HEK293 (cell line): ENCODE measurements at regions not wholly inside any gene's neighbourhood (a gene's known extent, or its start where the extent isn't known, plus 50 kb on each side); places are given as distances from the start of the nearest gene placed in this dataset.

Experiments used
- CTCF ChIA-PET: fragments of 350-600 bp; formaldehyde crosslinking; extraction: SDS; loops from one replicate; lab custom pipeline; 2021; ENCODE audit warnings: antibody characterized with exemption; lab: Yijun Ruan, JAX
- POLR2A ChIA-PET: fragments of 300-600 bp; formaldehyde crosslinking; extraction: SDS; loops from one replicate; lab custom pipeline; 2020; ENCODE audit warnings: antibody characterized with exemption, inconsistent platforms; lab: Yijun Ruan, JAX
- H3K27ac ChIP-seq: fragments of 200-500 bp; sonication (Bioruptor generic); 2 replicates; pipeline ENCODE4 v1.5.1; 2014; ENCODE audit warnings: low read depth, low read length, control low read depth, inconsistent platforms; ENCODE audit errors: extremely low read depth
- H3K36me3 ChIP-seq, 2 experiments: fragments of 200-500 bp in 1 of 2; sonication (Bioruptor generic) in 1 of 2; 1 replicate in 1 of 2; 2 replicates in 1 of 2; pipeline ENCODE4 v1.5.1; 2014 to 2017; ENCODE audit warnings: inconsistent platforms in 2 of 2, low read length in 2 of 2; ENCODE audit not compliant: control insufficient read depth in 2 of 2, insufficient read depth in 1 of 2
- H3K4me1 ChIP-seq: fragments of 200-500 bp; sonication (Bioruptor generic); 2 replicates; pipeline ENCODE4 v1.5.1; 2014; ENCODE audit warnings: mild to moderate bottlenecking, low read length, inconsistent platforms; ENCODE audit not compliant: control insufficient read depth, insufficient read depth
- H3K4me3 ChIP-seq: 2 replicates; pipeline ENCODE4 v1.5.1; 2011; ENCODE audit warnings: low read depth, mild to moderate bottlenecking, control low read depth, low read length, moderate library complexity
- H3K9me3 ChIP-seq: fragments of 200-500 bp; sonication (Bioruptor generic); 2 replicates; pipeline ENCODE4 v1.5.1; 2014; ENCODE audit warnings: low read depth, low read length, inconsistent platforms; ENCODE audit not compliant: control insufficient read depth, insufficient read depth
- BCL11A ChIP-seq: fragments of 450-650 bp; formaldehyde crosslinking; IDR thresholded peaks from 2 replicates; pipeline ENCODE4 v1.5.1; 2016; ENCODE audit warnings: low read depth, missing biosample characterization, missing genetic modification characterization
- BCL11B ChIP-seq: fragments of 450-650 bp; formaldehyde crosslinking; IDR thresholded peaks from 2 replicates; pipeline ENCODE4 v1.5.1; 2016; ENCODE audit warnings: low read depth, missing biosample characterization, missing genetic modification characterization
- HOXC10 ChIP-seq: sonication (generic); formaldehyde crosslinking; IDR thresholded peaks from 2 replicates; pipeline ENCODE4 v1.8.1; 2023; ENCODE audit warnings: mild to moderate bottlenecking, missing genetic modification reagents
- KLF10 ChIP-seq: fragments of 450-650 bp; IDR thresholded peaks from 2 replicates; pipeline ENCODE4 v1.5.1; 2018; ENCODE audit warnings: missing biosample characterization, mild to moderate bottlenecking, missing genetic modification characterization
- KLF16 ChIP-seq: fragments of 450-650 bp; formaldehyde crosslinking; IDR thresholded peaks from 2 replicates; pipeline ENCODE4 v1.5.1; 2017; ENCODE audit warnings: missing biosample characterization, missing genetic modification characterization
- OSR2 ChIP-seq: fragments of 450-650 bp; formaldehyde crosslinking; IDR thresholded peaks from 2 replicates; pipeline ENCODE4 v1.5.1; 2016; ENCODE audit warnings: missing biosample characterization, missing genetic modification characterization
- PRDM2 ChIP-seq: fragments of 450-650 bp; formaldehyde crosslinking; IDR thresholded peaks from 2 replicates; pipeline ENCODE4 v1.5.1; 2016; ENCODE audit warnings: missing biosample characterization, missing genetic modification characterization, borderline replicate concordance
- SP2 ChIP-seq: fragments of 450-650 bp; formaldehyde crosslinking; IDR thresholded peaks from 2 replicates; pipeline ENCODE4 v1.5.1; 2016; ENCODE audit warnings: missing biosample characterization, missing genetic modification characterization
- TCF7L2 ChIP-seq: IDR thresholded peaks from 2 replicates; pipeline ENCODE4 v1.6.1; 2011; ENCODE audit warnings: low read depth, mild to moderate bottlenecking, inconsistent platforms, low read length, moderate library complexity, borderline replicate concordance
- ZBTB17 ChIP-seq: fragments of 450-650 bp; formaldehyde crosslinking; IDR thresholded peaks from 2 replicates; pipeline ENCODE4 v1.5.1; 2016; ENCODE audit warnings: missing biosample characterization, missing genetic modification characterization
- ZFP37 ChIP-seq: fragments of 450-650 bp; formaldehyde crosslinking; IDR thresholded peaks from 2 replicates; pipeline ENCODE4 v1.5.1; 2016; ENCODE audit warnings: missing biosample characterization, missing genetic modification characterization
- ZIC2 ChIP-seq: fragments of 450-650 bp; formaldehyde crosslinking; IDR thresholded peaks from 2 replicates; pipeline ENCODE4 v1.5.1; 2016; ENCODE audit warnings: missing biosample characterization, missing genetic modification characterization
- ZNF10 ChIP-seq: fragments of 450-650 bp; formaldehyde crosslinking; IDR thresholded peaks from 2 replicates; pipeline ENCODE4 v1.5.1; 2017; ENCODE audit warnings: missing biosample characterization, missing genetic modification characterization
- ZNF138 ChIP-seq: fragments of 450-650 bp; formaldehyde crosslinking; IDR thresholded peaks from 2 replicates; pipeline ENCODE4 v1.5.1; 2016; ENCODE audit warnings: missing biosample characterization, missing genetic modification characterization, borderline replicate concordance
- ZNF146 ChIP-seq: fragments of 450-650 bp; formaldehyde crosslinking; IDR thresholded peaks from 2 replicates; pipeline ENCODE4 v1.5.1; 2016; ENCODE audit warnings: missing biosample characterization, missing genetic modification characterization
- ZNF24 ChIP-seq: fragments of 450-650 bp; formaldehyde crosslinking; IDR thresholded peaks from 2 replicates; pipeline ENCODE4 v1.5.1; 2016; ENCODE audit warnings: missing biosample characterization, missing genetic modification characterization
- ZNF266 ChIP-seq: fragments of 450-650 bp; formaldehyde crosslinking; IDR thresholded peaks from 2 replicates; pipeline ENCODE4 v1.5.1; 2016; ENCODE audit warnings: missing biosample characterization, missing genetic modification characterization, low read depth
- ZNF324 ChIP-seq: fragments of 450-650 bp; formaldehyde crosslinking; IDR thresholded peaks from 2 replicates; pipeline ENCODE4 v1.5.1; 2016; ENCODE audit warnings: missing biosample characterization, missing genetic modification characterization
- ZNF404 ChIP-seq: fragments of 450-650 bp; formaldehyde crosslinking; IDR thresholded peaks from 2 replicates; pipeline ENCODE4 v1.5.1; 2017; ENCODE audit warnings: missing biosample characterization, missing genetic modification characterization
- ZNF423 ChIP-seq: fragments of 450-650 bp; formaldehyde crosslinking; IDR thresholded peaks from 2 replicates; pipeline ENCODE4 v1.5.1; 2016; ENCODE audit warnings: missing biosample characterization, missing genetic modification characterization
- ZNF473 ChIP-seq: fragments of 450-650 bp; formaldehyde crosslinking; IDR thresholded peaks from 2 replicates; pipeline ENCODE4 v1.5.1; 2017; ENCODE audit warnings: missing biosample characterization, missing genetic modification characterization
- ZNF580 ChIP-seq: fragments of 450-650 bp; formaldehyde crosslinking; IDR thresholded peaks from 2 replicates; pipeline ENCODE4 v1.5.1; 2016; ENCODE audit warnings: missing biosample characterization, missing genetic modification characterization
- ZNF600 ChIP-seq: fragments of 450-650 bp; formaldehyde crosslinking; IDR thresholded peaks from 2 replicates; pipeline ENCODE4 v1.5.1; 2016; ENCODE audit warnings: missing biosample characterization, missing genetic modification characterization
- ZNF610 ChIP-seq: fragments of 450-650 bp; formaldehyde crosslinking; IDR thresholded peaks from 2 replicates; pipeline ENCODE4 v1.5.1; 2016; ENCODE audit warnings: missing biosample characterization, missing genetic modification characterization, borderline replicate concordance
- ZNF621 ChIP-seq: fragments of 450-650 bp; formaldehyde crosslinking; IDR thresholded peaks from 2 replicates; pipeline ENCODE4 v1.5.1; 2017; ENCODE audit warnings: missing biosample characterization, missing genetic modification characterization
- ZNF623 ChIP-seq: fragments of 450-650 bp; formaldehyde crosslinking; IDR thresholded peaks from 2 replicates; pipeline ENCODE4 v1.5.1; 2016; ENCODE audit warnings: missing biosample characterization, missing genetic modification characterization
- ZNF629 ChIP-seq: fragments of 450-650 bp; formaldehyde crosslinking; IDR thresholded peaks from 2 replicates; pipeline ENCODE4 v1.5.1; 2017; ENCODE audit warnings: missing biosample characterization, missing genetic modification characterization
- ZNF658 ChIP-seq: fragments of 450-650 bp; formaldehyde crosslinking; IDR thresholded peaks from 2 replicates; pipeline ENCODE4; 2016; ENCODE audit warnings: missing biosample characterization, missing genetic modification characterization
- ZNF660 ChIP-seq: fragments of 450-650 bp; IDR thresholded peaks from 2 replicates; pipeline ENCODE4 v1.5.1; 2018; ENCODE audit warnings: missing biosample characterization, mild to moderate bottlenecking, missing genetic modification characterization
- ZNF768 ChIP-seq: fragments of 450-650 bp; formaldehyde crosslinking; IDR thresholded peaks from 2 replicates; pipeline ENCODE4 v1.5.1; 2018; ENCODE audit warnings: missing biosample characterization, mild to moderate bottlenecking, missing genetic modification characterization
- ZNF785 ChIP-seq: fragments of 450-650 bp; formaldehyde crosslinking; IDR thresholded peaks from 2 replicates; pipeline ENCODE4 v1.5.1; 2016; ENCODE audit warnings: missing biosample characterization, missing genetic modification characterization
- ZNF791 ChIP-seq: fragments of 450-650 bp; formaldehyde crosslinking; IDR thresholded peaks from 2 replicates; pipeline ENCODE4 v1.5.1; 2016; ENCODE audit warnings: missing biosample characterization, missing genetic modification characterization
- ZNF830 ChIP-seq: fragments of 450-650 bp; IDR thresholded peaks from 2 replicates; pipeline ENCODE4 v1.5.0; 2018; ENCODE audit warnings: missing biosample characterization, missing genetic modification characterization, low read depth, mild to moderate bottlenecking, moderate library complexity
- ZNF837 ChIP-seq: fragments of 450-650 bp; formaldehyde crosslinking; IDR thresholded peaks from 2 replicates; pipeline ENCODE4 v1.5.1; 2016; ENCODE audit warnings: missing biosample characterization, missing genetic modification characterization
- ZSCAN16 ChIP-seq: fragments of 450-650 bp; formaldehyde crosslinking; IDR thresholded peaks from 2 replicates; pipeline ENCODE4 v1.5.1; 2016; ENCODE audit warnings: missing biosample characterization, missing genetic modification characterization
- ZXDB ChIP-seq: fragments of 450-650 bp; formaldehyde crosslinking; IDR thresholded peaks from 2 replicates; pipeline ENCODE4 v1.5.1; 2016; ENCODE audit warnings: missing biosample characterization, missing genetic modification characterization

DNA sequence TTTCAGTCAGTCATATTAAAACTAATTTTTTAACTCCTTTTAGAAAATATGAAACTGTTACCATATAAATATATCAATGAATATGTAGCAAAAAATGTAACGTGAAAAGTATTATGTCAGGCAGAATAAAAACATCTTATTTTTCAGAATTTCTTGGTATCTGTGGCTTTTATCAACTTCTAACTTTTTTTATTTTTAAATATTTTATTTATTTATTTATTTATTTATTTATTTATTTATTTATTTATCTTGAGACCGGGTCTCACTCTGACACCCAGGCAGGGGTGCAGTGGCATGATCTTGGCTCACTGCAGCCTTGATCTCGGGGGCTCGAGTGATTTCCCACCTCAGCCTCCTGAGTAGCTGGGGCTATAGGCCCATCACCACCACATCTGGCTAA is 87.6 kb downstream of the C21orf91 start (continued):
- TF ChIP-seq ZNF24 (tag by site-specific recombination) = no peak
- no peak for TF ChIP-seq ZNF629
- no peak for TF ChIP-seq ZIC2 (tag by site-specific recombination)
- TF ChIP-seq SP2 = no peak
- no peak for TF ChIP-seq ZNF146 (tag by site-specific recombination)
- TF ChIP-seq ZNF621 (tag by site-specific recombination) = no peak
- TF ChIP-seq ZNF623 (tag by site-specific recombination) = no peak
- no peak for TF ChIP-seq KLF16
- 0 out of 2 replicates have a peak, but pooled peaks have one; percentile 26 for TF ChIP-seq ZFP37
- no peak for TF ChIP-seq ZNF658
- no peak for TF ChIP-seq ZNF600 (tag by site-specific recombination)
- no peak for TF ChIP-seq ZNF791
- no peak for TF ChIP-seq ZNF785 (tag by site-specific recombination)
- TF ChIP-seq ZBTB17 (tag by site-specific recombination) = no peak
- no peak for TF ChIP-seq ZXDB (tag by site-specific recombination)
- no peak for TF ChIP-seq OSR2 (tag by site-specific recombination)
- TF ChIP-seq ZNF610 = no peak
- no peak for TF ChIP-seq KLF10 (tag by site-specific recombination)
- no peak for TF ChIP-seq TCF7L2
- no peak for TF ChIP-seq BCL11A (tag by site-specific recombination)
- no peak for TF ChIP-seq ZNF423 (tag by site-specific recombination)
- TF ChIP-seq ZNF837 (tag by site-specific recombination) = no peak
- TF ChIP-seq ZNF768 (tag by site-specific recombination) = no peak
- no peak for TF ChIP-seq ZNF404 (tag by site-specific recombination)

- CTCF ChIA-PET = no interaction called here
- H3K4me3 ChIP-seq = no peak overlapping the region
- H3K27ac ChIP-seq = no peak overlapping the region
- TF ChIP-seq ZNF473 (tag by site-specific recombination) (no peak), ZSCAN16 (no peak), ZNF660 (tag by site-specific recombination) (no peak), ZNF266 (tag by site-specific recombination) (no peak), ZNF423 (tag by site-specific recombination) (no peak), ZFP37 (no peak), ZNF138 (no peak), HOXC10 (CRISPR knock-in tag) (no peak), ZNF324 (no peak), ZNF10 (no peak), PRDM2 (tag by site-specific recombination) (no peak), ZNF830 (tag by site-specific recombination) (no peak), BCL11B (no peak), ZNF580 (tag by site-specific recombination) (no peak)
- no peaks in the 10 kb centered on the region for H3K36me3 ChIP-seq
- H3K4me1 ChIP-seq = no peaks in the 10 kb centered on the region
- POLR2A ChIA-PET = no interaction called here
- no peaks in the 10 kb centered on the region for H3K9me3 ChIP-seq
Observed at GRCh38 chr21:17730782-17731181, 88.4 kb downstream of the C21orf91 start.
